HCT116 (cell line): ENCODE measurements at regions not wholly inside any gene's neighbourhood (a gene's known extent, or its start where the extent isn't known, plus 50 kb on each side); places are given as distances from the start of the nearest gene placed in this dataset.

ENCODE experiments used
- EGR1 ChIP-seq: IDR thresholded peaks from 2 replicates; pipeline ENCODE4 v1.6.1; 2012; ENCODE audit warnings: low read depth
- ELF1 ChIP-seq: IDR thresholded peaks from 2 replicates; pipeline ENCODE4 v1.6.1; 2012; ENCODE audit warnings: low read depth, borderline replicate concordance
- EZH2 ChIP-seq: fragments of 200-600 bp; sonication (generic); IDR thresholded peaks from 2 replicates; pipeline ENCODE4 v1.6.1; 2017; ENCODE audit warnings: antibody characterized with exemption, mixed run types
- JUND ChIP-seq: IDR thresholded peaks from 2 replicates; pipeline ENCODE4 v1.6.1; 2012
- POLR2A ChIP-seq: IDR thresholded peaks from 2 replicates; pipeline ENCODE4 v1.7.0; 2011; ENCODE audit warnings: borderline replicate concordance; ENCODE audit not compliant: insufficient read depth, insufficient read length; ENCODE audit errors: extremely low read depth
- POLR2AphosphoS5 ChIP-seq: IDR thresholded peaks from 2 replicates; pipeline ENCODE4 v1.6.1; 2011; ENCODE audit warnings: mild to moderate bottlenecking, low read depth, low read length, moderate library complexity
- RAD21 ChIP-seq: IDR thresholded peaks from 2 replicates; pipeline ENCODE4 v1.6.1; 2012; ENCODE audit warnings: low read depth, mild to moderate bottlenecking
- SP1 ChIP-seq: IDR thresholded peaks from 2 replicates; pipeline ENCODE4 v1.6.1; 2012; ENCODE audit warnings: low read depth
- YY1 ChIP-seq: IDR thresholded peaks from 2 replicates; pipeline ENCODE4 v1.6.1; 2011; ENCODE audit warnings: low read length, low read depth, moderate library complexity, mild to moderate bottlenecking; ENCODE audit not compliant: insufficient replicate concordance; ENCODE audit errors: extremely low read depth
- TF ChIP-seq, protein P1 (sequence below), 3 experiments: fragments of 200-600 bp in 1 of 3; sonication (generic) in 1 of 3; IDR thresholded peaks in 2 of 3; conservative IDR thresholded peaks in 1 of 3; 2 replicates each; pipeline ENCODE4 v1.5.1; 2012 to 2017; ENCODE audit warnings: low read depth in 2 of 3, low read length in 2 of 3, antibody characterized with exemption in 1 of 3, borderline replicate concordance in 1 of 3, control low read depth in 1 of 3, mild to moderate bottlenecking in 1 of 3, mixed read lengths in 1 of 3, mixed run types in 1 of 3, moderate library complexity in 1 of 3; ENCODE audit not compliant: insufficient read depth in 1 of 3
- TF ChIP-seq, protein P2 (sequence below): IDR thresholded peaks from 2 replicates; pipeline ENCODE4 v1.6.1; 2012
- TF ChIP-seq, protein P3 (sequence below): IDR thresholded peaks from 2 replicates; pipeline ENCODE4 v1.6.1; 2012

DNA sequence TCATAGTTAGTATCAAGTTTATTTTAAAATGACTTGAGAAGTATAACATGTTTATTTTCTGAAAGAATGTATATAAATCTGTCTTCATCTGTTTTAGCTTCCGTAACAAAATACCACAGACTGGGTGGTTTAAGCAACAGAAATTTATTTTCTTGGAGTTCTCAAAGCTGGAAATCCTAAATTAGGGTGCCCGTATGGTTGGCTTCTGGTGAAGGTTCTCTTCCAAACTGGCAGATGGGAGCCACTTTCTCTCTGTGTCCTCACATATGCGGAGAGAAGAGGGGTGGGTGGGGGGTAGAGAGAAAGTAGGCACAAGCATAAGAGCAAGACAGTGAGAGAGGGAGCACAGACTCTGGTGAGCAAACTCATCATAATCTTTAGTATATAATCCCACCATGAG is 142.3 kb downstream of the ZIC1 start:
- TF ChIP-seq, protein P1, sequence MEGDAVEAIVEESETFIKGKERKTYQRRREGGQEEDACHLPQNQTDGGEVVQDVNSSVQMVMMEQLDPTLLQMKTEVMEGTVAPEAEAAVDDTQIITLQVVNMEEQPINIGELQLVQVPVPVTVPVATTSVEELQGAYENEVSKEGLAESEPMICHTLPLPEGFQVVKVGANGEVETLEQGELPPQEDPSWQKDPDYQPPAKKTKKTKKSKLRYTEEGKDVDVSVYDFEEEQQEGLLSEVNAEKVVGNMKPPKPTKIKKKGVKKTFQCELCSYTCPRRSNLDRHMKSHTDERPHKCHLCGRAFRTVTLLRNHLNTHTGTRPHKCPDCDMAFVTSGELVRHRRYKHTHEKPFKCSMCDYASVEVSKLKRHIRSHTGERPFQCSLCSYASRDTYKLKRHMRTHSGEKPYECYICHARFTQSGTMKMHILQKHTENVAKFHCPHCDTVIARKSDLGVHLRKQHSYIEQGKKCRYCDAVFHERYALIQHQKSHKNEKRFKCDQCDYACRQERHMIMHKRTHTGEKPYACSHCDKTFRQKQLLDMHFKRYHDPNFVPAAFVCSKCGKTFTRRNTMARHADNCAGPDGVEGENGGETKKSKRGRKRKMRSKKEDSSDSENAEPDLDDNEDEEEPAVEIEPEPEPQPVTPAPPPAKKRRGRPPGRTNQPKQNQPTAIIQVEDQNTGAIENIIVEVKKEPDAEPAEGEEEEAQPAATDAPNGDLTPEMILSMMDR (IDR thresholded peaks at IDR 0.05 in 2 of 3, conservative IDR thresholded peaks at IDR 0.05 in 1 of 3; ENCODE audit: borderline replicate concordance in 1 of 3, insufficient read depth in 1 of 3, low read depth in 2 of 3, low read length in 2 of 3), result no peak
- TF ChIP-seq, protein P2, sequence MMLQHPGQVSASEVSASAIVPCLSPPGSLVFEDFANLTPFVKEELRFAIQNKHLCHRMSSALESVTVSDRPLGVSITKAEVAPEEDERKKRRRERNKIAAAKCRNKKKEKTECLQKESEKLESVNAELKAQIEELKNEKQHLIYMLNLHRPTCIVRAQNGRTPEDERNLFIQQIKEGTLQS, result no peak
- TF ChIP-seq POLR2A, result no peak
- TF ChIP-seq RAD21, result no peak
- TF ChIP-seq ELF1, result no peak
- no peak for TF ChIP-seq JUND
- no peak for TF ChIP-seq POLR2AphosphoS5
- TF ChIP-seq EZH2, result no peak
- no peak for TF ChIP-seq YY1
- TF ChIP-seq EGR1, result no peak
- TF ChIP-seq, protein P3, sequence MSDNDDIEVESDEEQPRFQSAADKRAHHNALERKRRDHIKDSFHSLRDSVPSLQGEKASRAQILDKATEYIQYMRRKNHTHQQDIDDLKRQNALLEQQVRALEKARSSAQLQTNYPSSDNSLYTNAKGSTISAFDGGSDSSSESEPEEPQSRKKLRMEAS, result no peak
- TF ChIP-seq SP1, result no peak
